ENCODE measurements at regions not wholly inside any gene's neighbourhood (a gene's known extent, or its start where the extent isn't known, plus 50 kb on each side); places are given as distances from the start of the nearest gene placed in this dataset.

DNA sequence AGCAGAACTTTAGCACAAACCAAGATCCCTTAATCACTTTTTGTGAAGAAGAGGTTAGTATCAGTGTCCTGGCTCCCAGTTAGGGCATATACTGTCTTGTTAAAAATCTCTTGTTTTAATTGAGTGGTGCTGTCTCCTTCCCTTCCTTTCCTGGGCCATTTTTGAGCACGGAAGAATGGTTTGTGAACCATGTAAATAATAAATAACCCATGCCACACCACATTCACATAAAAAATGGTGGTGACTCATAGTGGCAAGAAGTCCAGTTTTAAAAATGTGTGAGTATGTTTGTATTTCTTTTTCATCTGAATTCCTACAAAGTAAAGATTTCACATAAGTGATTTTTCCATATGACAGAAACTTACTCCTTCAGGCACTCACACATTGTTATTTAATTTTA is 59.1 kb upstream of the SPRED1 start:
- peaks cover 10% of the 10 kb centered on the region for H3K4me1 ChIP-seq
- H3K9me3 ChIP-seq = no peaks in the 10 kb centered on the region
- H3K27me3 ChIP-seq (ENCODE audit: low read depth) = no peaks in the 10 kb centered on the region
- in situ Hi-C loops (cut with MboI; ENCODE audit: low sequenced_read_pairs) = no loop called here
- peak in 1 of 2 experiments; percentile 73 for DNase-seq (ENCODE audit: low spot score in 2 of 2)
- H3K4me3 ChIP-seq = no peak overlapping the region
- no peaks in the 10 kb centered on the region for H3K36me3 ChIP-seq (replicated peaks)

DNA sequence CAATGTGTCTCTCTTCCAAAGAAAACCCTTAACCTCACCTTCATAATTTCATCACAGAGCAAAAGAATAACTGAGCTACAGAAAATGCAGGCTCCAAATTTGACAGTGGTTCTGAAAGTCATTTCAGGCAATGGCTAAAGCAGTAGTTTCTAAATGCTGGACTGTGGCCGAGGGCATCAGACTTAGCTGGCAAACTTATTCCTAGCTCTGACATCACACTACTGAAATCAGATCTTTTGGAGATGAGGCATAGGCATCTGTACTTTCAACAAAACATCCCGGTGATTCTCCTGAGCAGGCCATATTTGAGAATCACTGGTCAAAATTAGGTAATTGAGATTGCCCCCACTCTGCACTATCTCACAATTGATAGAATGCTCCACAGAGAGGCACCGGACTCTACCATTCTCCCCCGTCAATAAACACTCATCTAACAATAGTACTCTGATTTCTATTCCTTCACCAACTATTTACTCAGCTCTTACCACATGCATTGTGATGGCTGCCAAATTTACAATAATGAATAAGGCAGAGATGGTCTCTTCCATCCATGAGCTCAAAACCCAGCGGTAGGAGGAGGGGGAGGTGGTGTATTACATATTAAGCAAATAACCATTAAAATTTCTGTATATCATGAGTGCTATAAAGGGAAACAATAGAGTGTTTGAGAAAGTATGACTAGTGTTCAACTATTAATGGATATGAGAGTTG is 57.3 kb upstream of the SPRED1 start:
- no peak overlapping the region for H3K4me3 ChIP-seq
- no peaks in the 10 kb centered on the region for H3K27me3 ChIP-seq (ENCODE audit: low read depth)
- H3K9me3 ChIP-seq = no peaks in the 10 kb centered on the region
- peaks cover 10% of the 10 kb centered on the region for H3K4me1 ChIP-seq
- DNase-seq (ENCODE audit: low spot score in 2 of 2) = no peak
- in situ Hi-C loops (cut with MboI; ENCODE audit: low sequenced_read_pairs) = no loop called here
- H3K36me3 ChIP-seq (replicated peaks) = no peaks in the 10 kb centered on the region

DNA sequence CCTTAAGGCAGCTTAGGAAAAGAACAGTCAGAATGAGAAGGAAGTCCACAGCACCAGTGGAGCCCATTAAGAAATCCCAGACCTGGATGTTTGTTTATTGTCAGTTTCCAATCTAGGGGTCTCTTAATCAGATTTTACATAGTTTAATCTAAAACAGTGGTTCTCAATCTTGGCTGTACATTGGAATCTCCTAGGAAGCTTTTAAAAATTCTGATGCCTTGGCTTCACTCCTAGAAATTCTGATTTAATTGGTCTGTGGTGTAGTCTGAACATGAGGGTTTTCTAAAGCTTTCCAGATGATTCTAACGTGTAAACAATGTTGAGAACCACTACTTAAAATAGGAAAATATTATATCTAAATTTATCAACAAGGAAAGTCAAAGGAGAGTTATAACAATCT is 56.6 kb upstream of the SPRED1 start:
- no peaks in the 10 kb centered on the region for H3K27me3 ChIP-seq (ENCODE audit: low read depth)
- DNase-seq (ENCODE audit: low spot score in 2 of 2) = no peak
- no peaks in the 10 kb centered on the region for H3K36me3 ChIP-seq (replicated peaks)
- H3K4me1 ChIP-seq = peaks cover 10% of the 10 kb centered on the region
- in situ Hi-C loops (cut with MboI; ENCODE audit: low sequenced_read_pairs) = no loop called here
- H3K4me3 ChIP-seq = no peak overlapping the region
- H3K9me3 ChIP-seq = no peaks in the 10 kb centered on the region

DNA sequence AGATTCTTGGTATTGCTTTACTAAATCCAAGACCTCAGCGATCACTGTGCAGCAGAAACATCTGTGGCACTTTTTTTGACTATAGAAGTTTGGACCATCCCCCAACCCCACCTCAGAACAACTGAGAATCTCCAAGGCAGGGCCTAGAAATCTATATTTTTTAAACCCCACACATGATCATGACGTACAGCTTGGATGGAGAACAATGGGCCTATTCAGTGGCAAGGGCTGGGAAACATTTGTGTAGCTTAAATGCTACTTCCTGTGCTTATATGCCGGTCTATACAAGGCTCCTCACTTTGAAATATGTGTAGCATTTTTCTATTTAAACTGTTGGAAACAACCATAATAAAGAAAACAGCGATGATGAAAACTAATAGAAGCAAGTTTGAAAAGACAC is 55.1 kb upstream of the SPRED1 start:
- no peak for DNase-seq (ENCODE audit: low spot score in 2 of 2)
- in situ Hi-C loops (cut with MboI; ENCODE audit: low sequenced_read_pairs) = no loop called here
- H3K4me1 ChIP-seq = peaks cover 10% of the 10 kb centered on the region
- H3K36me3 ChIP-seq (replicated peaks) = no peaks in the 10 kb centered on the region
- H3K4me3 ChIP-seq = no peak overlapping the region
- no peaks in the 10 kb centered on the region for H3K9me3 ChIP-seq
- no peaks in the 10 kb centered on the region for H3K27me3 ChIP-seq (ENCODE audit: low read depth)

DNA sequence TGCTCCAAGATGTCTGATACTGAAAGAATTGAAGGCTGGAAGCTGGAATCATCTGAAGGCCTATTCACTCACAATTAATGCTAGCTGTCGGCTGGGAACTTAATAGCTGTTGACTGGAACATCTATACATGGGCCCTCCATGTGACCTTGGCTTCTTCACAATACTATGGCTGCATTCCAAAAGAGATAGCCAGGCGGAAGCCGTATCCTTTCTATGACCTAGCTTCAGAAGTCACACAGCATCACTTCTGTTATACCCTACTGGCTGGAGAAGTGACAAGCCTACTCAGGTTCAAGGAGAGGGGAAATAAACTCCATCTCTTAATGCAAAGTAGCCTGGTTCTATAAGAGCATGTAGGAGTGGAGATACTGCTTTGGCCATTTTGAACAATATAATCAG is 50.9 kb upstream of the SPRED1 start:
- Histone ChIP-seq H3K27me3 (ENCODE audit: low read depth) (no peaks in the 10 kb centered on the region), H3K4me3 (no peak overlapping the region), H3K9me3 (no peaks in the 10 kb centered on the region), H3K36me3 (replicated peaks) (no peaks in the 10 kb centered on the region), H3K4me1 (no peaks in the 10 kb centered on the region)
- in situ Hi-C loops (cut with MboI; ENCODE audit: low sequenced_read_pairs) = no loop called here
- DNase-seq (ENCODE audit: low spot score in 2 of 2) = no peak

DNA sequence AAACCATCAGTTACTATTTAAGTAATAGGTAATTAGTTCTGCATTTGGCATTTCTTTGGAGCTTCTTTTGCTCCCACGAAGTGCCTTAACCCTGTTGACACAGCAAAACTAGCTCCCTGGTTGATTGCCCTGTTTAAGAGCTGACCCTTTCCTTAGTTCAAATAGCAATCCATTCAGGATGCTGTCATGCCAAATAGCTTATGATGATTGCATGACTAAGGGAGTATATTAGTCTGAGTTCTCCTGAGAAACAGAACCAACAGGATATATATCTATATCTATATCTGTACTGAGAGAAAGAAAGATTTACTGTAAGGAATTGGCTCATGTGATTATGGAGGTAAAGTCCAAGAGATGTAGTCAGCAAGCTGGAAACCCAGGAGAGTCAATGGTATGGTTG is 50.3 kb upstream of the SPRED1 start:
- no peaks in the 10 kb centered on the region for H3K9me3 ChIP-seq
- no peak overlapping the region for H3K4me3 ChIP-seq
- no peaks in the 10 kb centered on the region for H3K4me1 ChIP-seq
- no peak for DNase-seq (ENCODE audit: low spot score in 2 of 2)
- H3K36me3 ChIP-seq (replicated peaks) = no peaks in the 10 kb centered on the region
- in situ Hi-C loops (cut with MboI; ENCODE audit: low sequenced_read_pairs) = no loop called here
- no peaks in the 10 kb centered on the region for H3K27me3 ChIP-seq (ENCODE audit: low read depth)

All from HAP-1 (cell line).